Activated T-helper 1 cell treated with anti-CD3 and anti-CD28 coated beads, Interleukin-2, amount 50 U/mL, for 16 hours (primary cell): ENCODE measurements at regions not wholly inside any gene's neighbourhood (a gene's known extent, or its start where the extent isn't known, plus 50 kb on each side); places are given as distances from the start of the nearest gene placed in this dataset.

Experiments used
- DNase-seq, 2 donors: peaks; one replicate each; pipeline ENCODE4 v3.0.0-alpha.2; 2020; ENCODE audit warnings: low read depth in 1 of 2, low spot score in 1 of 2

DNA sequence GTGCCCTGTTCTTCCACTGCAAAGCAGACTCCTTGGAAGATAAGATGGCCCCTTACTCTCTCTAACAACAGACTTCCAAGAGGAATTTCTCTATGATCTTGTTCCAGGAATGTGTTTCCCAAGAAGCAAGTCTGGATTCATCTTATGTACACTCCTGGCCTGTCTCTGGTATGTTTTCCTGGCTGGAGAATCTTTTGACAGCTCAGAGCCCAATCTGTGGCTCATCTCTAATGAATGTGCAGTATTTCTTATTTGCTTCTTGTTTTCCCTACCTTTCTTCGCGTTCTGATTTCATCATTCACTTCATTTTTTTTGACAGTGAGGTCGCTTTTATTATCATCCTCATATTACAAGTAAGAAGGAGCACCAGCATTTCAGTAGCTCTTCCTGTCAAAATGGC lies 53.0 kb upstream of the PITRM1 start:
- no peak for DNase-seq

DNA sequence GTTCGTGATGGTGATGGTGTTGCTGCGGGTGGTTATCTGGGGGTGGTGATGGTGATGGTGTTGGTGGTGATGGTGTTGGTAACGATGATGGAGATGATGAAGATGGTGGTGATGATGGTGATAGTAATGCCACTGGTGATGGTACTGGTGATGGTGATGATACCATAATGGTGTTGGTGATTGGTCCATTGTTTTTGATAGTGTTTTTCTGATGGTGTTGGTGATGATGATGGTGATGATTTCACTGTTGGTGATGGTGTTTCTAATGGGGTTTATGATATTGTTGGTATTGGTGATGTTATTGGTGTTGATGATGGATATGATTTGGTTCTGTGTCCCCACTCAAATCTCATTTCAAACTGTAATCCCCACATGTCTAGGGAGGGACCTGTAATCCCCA lies 51.7 kb upstream of the PITRM1 start:
- no peak for DNase-seq

DNA sequence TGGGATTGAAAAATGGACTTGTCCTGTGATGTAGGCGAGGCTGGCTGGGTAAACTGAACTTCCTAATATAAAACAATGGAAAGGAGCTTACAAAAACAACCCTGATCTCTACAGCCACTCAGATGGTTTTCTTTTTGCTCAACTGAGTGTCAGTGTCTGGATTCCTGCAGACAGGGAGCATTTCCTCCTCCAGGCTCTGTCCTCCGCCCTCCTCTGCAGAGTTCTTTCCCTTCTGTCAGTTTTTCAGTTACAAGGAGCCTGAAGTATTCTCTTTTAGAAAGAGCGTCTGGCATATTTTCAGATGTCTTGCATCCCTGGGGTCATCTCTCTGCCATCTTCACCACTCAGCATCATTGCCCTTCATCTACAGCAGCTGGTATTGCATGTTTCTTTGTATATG lies 50.0 kb upstream of the PITRM1 start:
- no peak for DNase-seq
